GM18861 (cell line): ENCODE measurements at regions not wholly inside any gene's neighbourhood (a gene's known extent, or its start where the extent isn't known, plus 50 kb on each side); places are given as distances from the start of the nearest gene placed in this dataset.

Experiments used
- ATAC-seq: cut with Tn5 transposase; IDR thresholded peaks from one replicate; pipeline ENCODE4 v1.9.1; 2021; ENCODE audit not compliant: unreplicated experiment

DNA sequence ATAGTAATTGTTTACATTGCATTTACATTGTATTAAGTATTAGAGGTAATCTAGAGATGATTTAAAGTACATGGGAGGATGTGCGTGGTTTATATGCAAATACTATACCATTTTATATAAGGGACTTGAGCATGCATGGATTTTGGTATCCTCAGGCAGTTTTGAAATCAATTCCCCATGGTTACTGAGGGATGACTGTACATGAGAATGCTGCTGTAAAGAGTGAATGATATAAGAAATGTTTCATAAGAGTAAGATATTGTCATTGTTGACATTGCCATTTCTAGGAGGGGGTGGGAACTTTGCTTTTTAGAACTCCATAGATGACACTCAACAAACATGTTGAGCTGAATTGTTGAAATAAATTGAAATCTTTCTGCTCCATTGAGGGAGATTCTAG lies 185.0 kb downstream of the SEMA6A start:
- no peak for ATAC-seq

DNA sequence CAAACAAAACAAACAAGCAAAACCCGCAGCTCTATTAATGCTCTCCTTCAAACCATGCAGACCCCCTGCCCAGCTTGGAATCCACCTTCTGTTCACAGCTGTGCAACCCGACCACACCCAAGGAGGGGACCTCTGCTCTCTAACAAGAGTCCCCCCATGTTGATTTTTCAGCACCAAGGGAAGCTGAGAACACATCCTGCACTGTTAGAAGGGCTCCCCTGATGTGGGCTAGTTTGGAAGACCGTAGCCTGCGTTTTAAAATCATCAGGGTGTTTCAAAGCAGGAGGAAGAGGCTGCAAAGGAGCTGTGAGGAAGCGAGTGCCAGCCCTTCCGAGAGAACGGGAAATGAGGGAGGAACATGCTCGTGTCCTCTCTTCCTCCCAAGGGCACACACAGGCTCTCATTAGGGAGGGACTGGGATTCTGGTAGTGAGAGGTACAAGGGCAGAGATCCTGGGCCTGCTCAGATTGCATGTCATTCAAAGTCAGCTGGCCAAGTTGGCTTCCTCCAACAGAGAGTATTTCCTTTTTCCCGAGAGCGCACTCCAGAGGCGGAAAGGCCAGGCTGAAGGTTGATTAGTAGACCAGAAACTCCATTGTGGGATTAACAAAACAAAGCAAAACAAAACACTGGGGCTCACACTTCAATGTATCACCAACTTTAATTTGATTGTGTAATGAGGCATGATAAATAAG lies 185.9 kb downstream of the SEMA6A start:
- ATAC-seq: no peak

DNA sequence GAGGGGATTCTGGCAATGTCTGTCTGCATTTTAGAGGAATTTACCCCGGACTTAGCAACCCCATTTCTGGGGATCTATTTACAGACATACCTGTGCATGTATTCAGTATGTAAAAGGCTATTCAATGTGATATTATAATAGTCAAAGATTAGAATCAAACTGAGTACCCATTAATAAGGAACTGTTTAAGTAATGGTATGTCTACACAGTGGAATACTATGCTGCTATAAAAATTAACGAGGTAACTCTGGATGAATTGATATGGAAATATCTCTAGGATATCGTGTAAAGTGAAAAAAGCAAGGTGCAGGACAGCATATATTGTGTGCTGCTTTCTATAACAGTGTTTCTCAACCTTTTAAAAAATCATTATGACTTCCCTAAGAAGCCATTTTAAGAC lies 186.9 kb downstream of the SEMA6A start:
- ATAC-seq: no peak

DNA sequence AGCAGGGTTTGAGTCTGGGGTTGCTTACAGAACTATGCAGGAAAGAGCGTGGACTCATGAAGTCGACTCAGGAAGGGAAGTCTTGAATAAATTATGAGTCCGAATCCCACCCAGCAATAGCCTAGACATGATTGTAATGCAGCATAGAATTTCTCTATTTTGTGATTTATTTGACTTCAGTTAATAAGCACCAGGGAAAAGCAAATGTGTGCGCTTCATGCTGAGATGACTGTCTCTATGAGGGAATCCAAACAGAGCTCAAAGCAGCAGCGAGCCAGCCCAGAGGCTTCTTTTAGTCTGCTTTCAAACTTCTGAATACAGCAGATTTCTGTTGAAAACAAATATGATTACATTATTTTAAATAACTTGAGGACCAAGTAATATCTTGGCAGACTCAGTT lies 188.0 kb downstream of the SEMA6A start:
- ATAC-seq: no peak

DNA sequence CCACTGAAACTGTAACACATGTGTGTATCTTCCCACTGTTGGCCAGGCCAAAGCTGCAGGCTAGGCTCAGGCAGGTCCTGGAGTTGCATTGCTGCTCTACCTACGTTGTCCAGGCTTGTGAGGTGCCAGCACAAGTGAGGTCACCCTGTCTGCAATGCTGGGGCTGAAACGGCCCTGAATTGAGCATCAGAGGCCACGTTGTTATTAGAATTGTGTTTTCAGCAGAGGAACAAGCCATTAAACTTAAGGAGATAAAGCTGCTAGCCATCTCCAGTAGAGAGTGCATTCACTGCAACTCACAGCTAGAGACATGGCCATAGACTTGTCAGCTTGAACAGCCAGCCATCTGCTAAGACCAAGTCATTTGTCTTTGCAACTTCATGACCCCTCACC lies 191.8 kb downstream of the SEMA6A start:
- no peak for ATAC-seq

DNA sequence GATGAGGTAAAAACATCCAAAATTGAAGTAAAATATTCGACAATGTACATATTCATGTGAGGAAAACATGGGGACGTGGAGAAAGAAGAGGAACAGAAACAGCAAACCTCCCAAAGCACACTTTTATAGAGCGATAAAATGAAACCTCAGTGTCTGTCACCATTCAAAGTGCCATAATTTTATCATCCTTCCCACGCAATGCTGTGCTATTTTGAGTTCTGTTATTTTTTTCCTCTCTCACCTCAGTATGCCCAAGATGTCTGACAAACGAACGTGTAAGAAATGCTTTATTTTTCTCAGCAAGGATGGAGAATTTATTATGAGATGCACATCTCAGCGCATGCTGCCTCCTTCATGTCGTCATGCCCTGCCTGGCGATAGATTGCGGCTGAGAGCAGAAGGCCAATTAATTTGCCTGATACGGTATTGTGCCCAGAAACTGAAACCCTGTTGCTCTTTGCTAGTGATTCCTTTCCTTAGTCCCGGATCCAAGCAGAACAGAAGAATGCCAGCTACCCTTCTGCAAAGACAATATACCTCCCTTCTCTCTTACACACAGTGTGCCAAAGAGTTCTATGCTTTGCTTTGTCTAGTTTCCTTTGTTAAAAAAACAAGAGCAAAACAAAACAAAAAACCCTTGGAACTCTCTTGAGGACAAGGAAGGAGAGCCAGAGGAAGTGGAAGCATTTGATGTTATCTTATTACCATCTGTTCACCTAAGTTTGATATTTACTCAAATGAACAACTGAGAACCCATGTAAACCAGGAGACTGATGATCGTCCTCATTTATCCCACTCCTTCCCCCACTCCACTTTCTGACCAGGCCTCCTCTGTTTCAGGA lies 192.4 kb downstream of the SEMA6A start:
- ATAC-seq: no peak

DNA sequence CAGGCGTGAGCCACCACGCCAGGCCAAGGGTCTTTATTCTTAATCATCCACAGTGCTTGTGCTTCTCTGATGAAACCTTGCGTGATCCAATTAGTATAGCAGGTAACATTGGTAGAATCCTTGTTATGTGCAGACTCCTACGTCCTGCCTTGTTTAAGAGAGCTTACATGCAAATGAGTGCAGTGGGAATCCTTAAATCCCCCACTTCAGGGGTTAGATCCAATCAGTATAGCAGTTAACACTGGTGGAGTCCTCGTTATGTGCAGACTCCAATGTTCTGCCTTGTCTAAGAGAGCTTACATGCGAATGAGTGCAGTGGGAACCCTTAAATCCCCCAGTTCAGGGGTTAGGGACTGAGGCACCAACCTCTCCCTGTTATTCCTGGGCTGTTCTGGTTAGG lies 193.4 kb downstream of the SEMA6A start:
- ATAC-seq: no peak

DNA sequence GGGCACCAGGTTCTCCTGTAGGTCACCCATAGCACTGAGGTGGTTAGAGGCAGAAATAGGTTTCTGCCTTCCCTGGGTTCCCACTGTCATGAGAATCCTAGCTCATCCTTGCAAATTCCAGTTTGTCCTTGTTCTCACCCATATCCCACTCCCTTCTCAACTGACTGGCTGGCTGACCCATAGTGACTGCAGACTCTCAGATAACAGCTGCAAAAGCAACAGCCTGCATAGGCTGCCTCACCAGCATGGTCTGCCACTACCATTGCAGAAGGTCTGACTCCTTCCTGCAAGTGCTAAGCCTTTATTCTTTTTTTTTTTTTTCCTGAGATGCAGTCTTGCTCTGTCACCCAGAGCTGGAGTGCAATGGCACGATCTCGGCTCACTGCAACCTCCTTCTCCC lies 194.0 kb downstream of the SEMA6A start:
- no peak for ATAC-seq

DNA sequence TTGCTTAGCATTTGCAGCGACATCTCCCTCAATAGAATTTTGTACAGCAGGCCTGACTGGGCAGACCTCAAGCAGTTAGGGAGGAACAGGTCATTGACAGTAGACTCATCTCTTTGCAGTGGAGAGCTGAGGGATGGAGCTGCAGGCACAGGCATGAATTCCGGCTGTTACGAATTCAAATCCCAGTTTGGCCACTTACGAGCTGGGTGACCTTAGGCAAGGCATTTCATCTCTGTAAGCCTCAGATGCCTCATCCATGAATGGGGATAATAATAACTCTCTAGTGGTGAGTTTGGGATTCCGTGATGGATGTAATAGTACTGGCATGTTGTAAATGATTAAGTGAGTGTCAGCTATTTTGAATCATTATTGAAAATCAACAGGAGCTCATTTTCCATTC lies 195.3 kb downstream of the SEMA6A start:
- no peak for ATAC-seq

DNA sequence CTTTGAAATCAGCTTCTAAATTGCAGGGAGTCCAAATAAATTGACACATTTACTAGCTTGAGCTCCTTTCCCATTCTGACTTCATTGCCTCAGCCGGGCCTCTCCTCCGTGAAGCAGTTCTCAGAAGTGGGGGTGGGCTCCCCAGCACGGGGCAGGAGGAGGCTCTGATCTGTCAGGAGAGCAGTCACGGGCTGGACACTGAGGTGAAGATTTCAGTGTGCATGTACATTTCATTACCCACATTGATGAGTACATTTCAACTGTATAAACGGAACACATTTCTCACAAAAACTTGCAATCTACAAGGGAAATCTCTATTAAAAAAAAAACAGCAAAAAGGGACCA lies 195.9 kb downstream of the SEMA6A start:
- ATAC-seq: no peak

DNA sequence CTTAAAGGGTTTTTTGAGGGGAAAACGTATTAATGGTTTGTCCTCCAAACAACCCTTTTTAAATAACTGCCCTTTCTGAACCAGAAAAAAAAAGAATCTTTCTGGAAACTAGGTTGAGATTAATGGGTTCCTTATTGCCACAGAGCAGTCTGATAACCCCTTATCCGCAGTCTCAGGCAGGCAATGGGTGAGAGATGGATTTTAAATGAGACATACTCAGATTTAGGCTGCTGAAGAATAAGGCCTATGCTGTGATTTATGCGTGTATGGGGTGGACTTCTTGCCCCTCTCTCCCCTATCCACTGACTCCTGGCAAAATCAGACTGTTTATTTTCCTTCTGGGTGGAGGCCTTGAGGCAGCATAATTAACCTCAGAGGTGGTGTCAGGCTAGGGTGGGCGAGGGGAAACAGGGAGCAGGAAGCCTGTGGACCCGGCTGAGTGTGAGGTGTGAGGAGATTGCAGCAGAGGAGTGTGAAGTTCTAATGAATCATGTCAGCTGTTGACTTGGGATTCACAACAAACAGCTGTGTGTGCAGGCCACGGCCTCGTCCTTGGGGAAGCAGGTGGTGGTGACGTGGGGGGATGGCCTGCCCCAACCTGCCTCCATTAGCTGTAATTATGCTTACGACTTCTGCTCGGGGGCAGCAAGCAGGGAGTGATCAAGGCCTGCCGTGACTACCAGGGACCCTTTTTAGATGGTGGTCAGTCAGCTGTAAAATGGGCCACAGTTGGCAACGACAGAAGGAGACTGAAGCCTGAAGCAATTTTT lies 196.4 kb downstream of the SEMA6A start:
- no peak for ATAC-seq

DNA sequence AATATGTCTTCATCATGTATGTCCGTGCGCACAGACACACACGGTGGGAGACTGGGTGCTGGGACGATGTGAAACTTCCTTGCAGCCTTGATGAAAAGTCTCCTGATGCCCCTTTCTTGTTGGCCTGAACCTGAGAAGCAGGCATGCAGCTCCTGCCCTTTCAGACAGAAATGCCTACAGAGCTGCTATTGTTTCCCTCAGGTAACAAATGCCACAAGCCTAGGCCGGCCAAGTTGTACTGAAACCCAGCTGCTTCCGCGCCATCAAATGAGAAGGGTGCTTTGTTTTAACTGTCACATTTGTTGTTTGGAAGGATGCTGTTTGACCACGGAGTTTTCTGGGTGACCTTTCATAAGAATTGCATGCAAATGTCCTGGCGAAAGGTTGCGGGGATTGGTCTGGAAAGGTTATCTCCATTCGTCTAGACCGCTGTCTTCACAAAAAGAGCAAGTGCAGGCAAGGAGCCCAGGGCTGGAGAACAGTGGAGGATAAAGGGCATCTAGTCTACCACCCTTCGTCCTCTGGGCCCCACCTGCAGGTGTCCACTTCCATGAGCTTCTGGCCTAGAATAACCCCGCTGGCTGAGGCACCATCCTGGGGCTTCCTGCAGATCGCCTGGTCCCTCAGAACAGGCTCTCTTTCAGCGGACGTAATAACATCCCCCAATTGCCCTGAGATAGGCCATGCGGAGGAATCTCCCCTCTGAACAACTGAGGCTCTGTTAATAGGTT lies 197.2 kb downstream of the SEMA6A start:
- no peak for ATAC-seq

DNA sequence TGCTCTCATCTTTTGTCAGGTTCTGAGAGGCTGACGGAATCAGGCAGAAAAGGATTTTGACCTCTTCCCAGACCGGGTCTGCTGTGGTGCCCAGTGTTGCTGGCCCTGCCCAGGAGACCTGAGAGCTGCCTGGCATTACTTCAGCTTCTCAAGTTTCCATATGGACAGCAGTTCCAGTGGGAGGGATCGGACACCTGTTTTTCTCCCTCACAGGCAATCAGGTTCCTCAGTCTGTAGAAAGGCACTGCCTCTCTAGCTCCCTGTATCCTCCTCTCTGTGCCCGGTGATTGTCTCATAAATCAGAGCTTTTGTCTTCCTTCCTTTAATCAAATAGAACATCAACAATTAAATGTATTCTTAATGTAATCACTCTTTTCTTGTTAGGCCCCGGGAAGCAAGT lies 198.7 kb downstream of the SEMA6A start:
- ATAC-seq: no peak

DNA sequence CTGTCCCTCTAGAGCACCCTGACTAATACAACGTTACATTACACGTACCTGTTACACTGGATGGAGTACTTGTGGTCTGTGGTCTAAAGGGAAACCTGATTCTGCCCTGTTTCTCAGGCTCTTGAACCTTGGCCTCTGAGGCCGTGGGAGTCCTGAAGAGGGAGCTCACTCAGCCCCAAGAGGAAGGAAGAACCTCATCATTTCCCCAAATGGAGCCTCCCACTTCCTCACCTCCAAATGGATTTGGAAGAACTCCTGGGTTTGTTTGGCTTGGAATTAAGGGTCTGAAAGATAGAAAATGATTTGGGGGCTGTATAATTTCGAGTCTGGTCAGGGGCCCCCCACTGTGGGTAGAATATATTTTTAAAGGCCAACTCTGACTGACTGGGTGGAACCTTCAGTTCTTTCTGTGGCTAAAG lies 200.2 kb downstream of the SEMA6A start:
- ATAC-seq: no peak

DNA sequence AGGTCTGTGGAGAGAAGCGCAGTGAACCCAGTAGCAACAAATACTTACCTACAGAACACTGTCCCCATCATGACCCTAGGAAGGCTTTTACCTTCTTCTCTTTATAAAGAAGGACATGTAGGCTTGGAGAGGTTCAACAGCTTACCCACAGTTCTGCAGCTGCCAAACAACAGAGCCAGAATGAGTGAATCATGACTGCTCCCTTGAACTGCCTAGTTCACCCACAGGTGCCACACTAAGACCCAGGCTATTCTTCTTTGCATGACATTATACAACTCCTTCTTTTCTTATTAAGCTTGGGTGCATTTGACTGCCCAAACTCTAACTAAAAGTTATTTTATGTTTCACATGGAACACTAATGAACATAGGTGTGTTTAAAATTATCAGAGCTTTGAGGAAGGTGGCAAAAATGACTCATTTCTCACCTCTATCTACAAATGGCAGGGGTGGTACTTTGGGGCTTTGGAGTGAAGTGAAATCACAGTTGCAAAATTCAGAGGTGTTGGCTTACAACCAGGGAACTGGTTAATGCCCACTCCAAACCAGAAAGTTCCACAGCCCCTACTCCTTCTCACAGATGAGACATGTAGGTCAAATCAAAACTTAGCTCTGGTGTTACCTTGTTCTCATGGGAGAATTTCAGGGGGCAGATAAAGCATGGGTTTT lies 201.6 kb downstream of the SEMA6A start:
- no peak for ATAC-seq

DNA sequence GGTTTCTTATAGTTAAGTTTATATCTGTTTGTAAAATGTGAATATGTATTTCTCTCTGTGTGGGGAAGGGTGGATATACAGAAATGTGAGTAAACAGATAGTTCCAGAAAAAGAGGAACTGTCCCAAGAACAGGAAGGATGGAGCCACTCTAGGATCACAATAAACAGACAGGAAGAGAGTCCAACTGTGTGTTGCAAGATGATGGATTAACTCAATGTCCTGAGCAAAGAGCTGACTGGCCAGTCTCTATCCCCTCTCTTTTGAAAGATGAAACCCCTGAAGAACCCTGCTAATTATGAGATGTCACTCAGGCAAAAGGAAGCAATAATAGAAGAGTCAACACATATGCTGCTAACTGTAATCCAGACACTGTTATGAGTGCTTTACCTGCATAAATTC lies 202.7 kb downstream of the SEMA6A start:
- ATAC-seq: no peak

DNA sequence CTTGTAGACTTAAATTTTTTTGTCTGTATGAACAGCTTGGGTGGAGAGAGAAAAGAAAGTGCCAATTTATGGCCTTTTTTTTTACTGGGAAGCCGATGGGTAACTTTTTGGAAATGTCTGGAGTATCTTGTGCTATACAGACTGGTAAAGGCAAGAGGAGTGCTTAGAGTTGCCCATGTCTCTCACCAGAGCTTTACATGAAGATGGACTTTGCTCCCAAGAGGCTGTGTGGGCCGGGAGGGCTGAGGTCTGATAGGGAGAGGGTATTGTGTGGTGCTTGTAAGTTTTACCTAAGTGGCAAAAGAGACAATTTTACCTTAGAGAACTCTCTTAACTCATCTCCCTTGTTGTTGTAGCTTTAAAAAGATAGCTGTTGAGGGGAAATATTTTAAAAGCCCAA lies 203.2 kb downstream of the SEMA6A start:
- no peak for ATAC-seq

DNA sequence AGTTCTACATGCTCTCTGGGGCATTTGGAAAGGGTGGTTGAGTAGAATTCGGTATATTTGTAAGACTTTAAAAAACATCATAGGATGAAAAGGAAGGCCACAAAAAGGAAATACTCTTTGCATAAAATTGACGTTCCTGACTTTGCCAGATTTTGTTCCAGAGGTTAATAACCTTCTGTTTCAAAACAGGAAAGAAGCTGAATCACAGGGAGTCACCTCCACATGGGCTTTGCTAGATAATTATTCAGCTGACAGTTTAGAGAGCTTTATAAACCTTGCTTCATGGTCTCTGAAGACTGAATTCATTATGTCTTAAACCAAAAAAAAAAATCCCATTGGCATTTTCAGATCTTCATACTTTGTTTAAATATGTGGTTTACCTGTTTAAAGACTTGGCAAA lies 203.7 kb downstream of the SEMA6A start:
- ATAC-seq: no peak

DNA sequence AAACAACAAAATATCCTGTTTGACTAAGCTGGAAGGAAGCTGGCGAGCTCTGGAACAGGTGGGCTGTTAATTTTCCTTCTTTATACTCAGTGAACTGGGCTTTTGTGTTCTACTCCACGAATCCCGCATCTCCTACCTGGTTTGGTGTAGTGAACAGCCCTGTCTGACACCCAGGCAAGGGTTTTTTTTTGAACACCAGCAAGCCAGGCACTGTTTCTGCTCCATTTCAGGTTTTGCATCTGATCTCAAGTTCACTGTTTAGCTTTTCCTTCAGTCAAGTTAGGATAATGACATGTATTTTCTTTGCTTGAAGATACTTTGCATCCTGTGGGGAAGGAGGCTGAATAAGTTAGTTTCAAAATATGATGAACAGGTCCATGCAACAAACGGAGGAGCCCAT lies 204.5 kb downstream of the SEMA6A start:
- ATAC-seq: no peak

DNA sequence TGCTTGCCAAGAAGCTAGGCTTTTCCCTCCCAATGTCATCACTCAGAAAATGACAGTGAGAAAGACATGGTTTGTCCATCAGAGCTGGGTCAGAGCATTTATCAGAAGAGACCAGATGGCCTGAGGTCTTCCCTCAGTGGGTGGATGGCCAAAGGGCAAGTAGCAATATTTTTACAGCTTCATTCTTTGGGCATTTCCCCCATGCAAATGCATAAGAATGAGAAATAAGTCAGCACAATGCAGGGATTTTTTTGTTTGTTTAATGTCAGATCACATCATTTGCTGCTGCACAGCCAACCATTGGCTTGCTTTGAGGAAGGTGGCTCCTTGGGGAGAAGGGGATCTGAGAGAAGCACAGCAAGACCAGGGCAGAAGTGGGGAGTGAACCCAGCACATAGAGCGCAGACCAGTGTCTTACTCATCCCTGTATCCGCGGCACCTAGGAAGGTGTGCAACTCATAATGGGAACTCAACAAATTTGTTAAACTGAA lies 209.6 kb downstream of the SEMA6A start:
- peak; percentile 41 for ATAC-seq

DNA sequence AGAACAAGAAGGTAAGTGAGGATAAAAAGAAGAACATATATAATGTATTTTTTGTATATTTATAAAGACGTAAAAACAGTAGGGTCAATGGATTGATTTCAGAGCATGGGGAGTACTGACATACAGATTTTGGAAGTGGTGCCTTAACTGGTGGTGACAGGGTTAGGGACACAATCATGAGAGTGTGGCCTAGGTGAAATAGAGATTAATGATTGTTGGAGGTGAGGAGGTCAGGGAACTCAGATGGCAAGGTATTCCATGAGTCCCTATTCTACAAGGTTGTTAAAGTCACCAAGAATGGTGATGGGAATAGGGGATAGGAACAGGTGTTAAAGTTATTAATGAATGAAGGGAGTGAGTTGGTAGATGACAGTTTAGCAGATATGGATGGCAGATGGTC lies 210.8 kb downstream of the SEMA6A start:
- no peak for ATAC-seq
